ENCODE measurements at regions not wholly inside any gene's neighbourhood (a gene's known extent, or its start where the extent isn't known, plus 50 kb on each side); places are given as distances from the start of the nearest gene placed in this dataset.

- TF ChIP-seq CTCF (IDR thresholded peaks at IDR 0.05) = no peak
- TF ChIP-seq POLR2A (IDR thresholded peaks at IDR 0.05) = no peak
These were observed 239.7 kb downstream of the BRD1 start for GRCh38 chr22:49587987-49588386.

Measured in esophagus squamous epithelium (tissue), 4 donors.